Astrocyte (in vitro differentiated cells and primary cell): ENCODE measurements at regions not wholly inside any gene's neighbourhood (a gene's known extent, or its start where the extent isn't known, plus 50 kb on each side); places are given as distances from the start of the nearest gene placed in this dataset.

Experiments
- DNase-seq: peaks from one replicate; pipeline ENCODE4 v3.0.0-alpha.2; 2010; ENCODE audit warnings: low read depth
- FAIRE-seq: peaks from 2 replicates; lab custom pipeline; 2011; peaks lifted over from hg19 to GRCh38; lab: Jason Lieb, UNC
- H2AFZ ChIP-seq: 2 replicates; pipeline ENCODE4 v1.6.0; 2012; ENCODE audit warnings: low read depth, low read length, inconsistent platforms
- H3K27ac ChIP-seq: 2 replicates; pipeline ENCODE4 v1.5.1; 2011; ENCODE audit warnings: low read depth, low read length, inconsistent platforms
- H3K27me3 ChIP-seq: 2 replicates; pipeline ENCODE4 v1.6.0; 2011; ENCODE audit warnings: low read length, inconsistent platforms; ENCODE audit not compliant: insufficient read depth
- H3K36me3 ChIP-seq: 2 replicates; pipeline ENCODE4 v1.5.1; 2011; ENCODE audit warnings: low read length, inconsistent platforms; ENCODE audit not compliant: insufficient read depth
- H3K4me1 ChIP-seq: 2 replicates; pipeline ENCODE4 v1.5.1; 2011; ENCODE audit warnings: low read length, inconsistent platforms; ENCODE audit not compliant: insufficient read depth
- H3K4me2 ChIP-seq: 2 replicates; pipeline ENCODE4 v1.6.0; 2012; ENCODE audit warnings: low read length, inconsistent platforms
- H3K4me3 ChIP-seq: 2 replicates; pipeline ENCODE4 v1.5.1; 2011; ENCODE audit warnings: low read depth, mild to moderate bottlenecking, low read length, inconsistent platforms; ENCODE audit not compliant: insufficient read depth
- H3K79me2 ChIP-seq: 2 replicates; pipeline ENCODE4 v1.6.0; 2012; ENCODE audit warnings: mild to moderate bottlenecking, low read length, inconsistent platforms; ENCODE audit not compliant: insufficient read depth
- H3K9ac ChIP-seq: 2 replicates; pipeline ENCODE4 v1.6.0; 2012; ENCODE audit warnings: mild to moderate bottlenecking, low read length, inconsistent platforms
- H3K9me3 ChIP-seq: 2 replicates; pipeline ENCODE4 v1.5.1; 2012; ENCODE audit warnings: low read depth, mild to moderate bottlenecking, low read length, inconsistent platforms; ENCODE audit not compliant: insufficient read depth
- H4K20me1 ChIP-seq: 2 replicates; pipeline ENCODE4 v1.6.0; 2012; ENCODE audit warnings: low read length, inconsistent platforms; ENCODE audit not compliant: insufficient read depth
- H3K27ac Mint-ChIP-seq: one replicate; pipeline ENCODE4 v1.8.0; 2021; ENCODE audit warnings: mild to moderate bottlenecking, mixed read lengths; ENCODE audit not compliant: unreplicated experiment
- H3K27me3 Mint-ChIP-seq: one replicate; pipeline ENCODE4 v1.8.0; 2021; ENCODE audit warnings: low read depth, mixed read lengths; ENCODE audit not compliant: unreplicated experiment
- H3K36me3 Mint-ChIP-seq: one replicate; pipeline ENCODE4 v1.8.0; 2021; ENCODE audit warnings: low read depth, mixed read lengths; ENCODE audit not compliant: unreplicated experiment
- H3K4me1 Mint-ChIP-seq: one replicate; pipeline ENCODE4 v1.8.0; 2021; ENCODE audit warnings: low read depth, mixed read lengths; ENCODE audit not compliant: unreplicated experiment
- H3K4me3 Mint-ChIP-seq: one replicate; pipeline ENCODE4 v1.8.0; 2021; ENCODE audit warnings: mild to moderate bottlenecking, moderate library complexity, mixed read lengths; ENCODE audit not compliant: unreplicated experiment
- H3K9me3 Mint-ChIP-seq: one replicate; pipeline ENCODE4 v1.8.0; 2021; ENCODE audit warnings: mild to moderate bottlenecking, mixed read lengths; ENCODE audit not compliant: unreplicated experiment
- CTCF ChIP-seq: IDR thresholded peaks from 2 replicates; pipeline ENCODE4 v1.5.1; 2011; ENCODE audit warnings: low read depth, mild to moderate bottlenecking, inconsistent platforms, low read length, moderate library complexity; ENCODE audit not compliant: insufficient read depth
- EZH2 ChIP-seq: IDR thresholded peaks from 2 replicates; pipeline ENCODE4 v1.6.1; 2012; ENCODE audit warnings: mild to moderate bottlenecking, low read length, inconsistent platforms; ENCODE audit not compliant: insufficient read depth

- no peaks in the 10 kb centered on the region for H3K4me1 Mint-ChIP-seq
- Histone ChIP-seq H4K20me1 (no peaks in the 10 kb centered on the region), H3K36me3 (no peaks in the 10 kb centered on the region), H3K4me2 (no peak overlapping the region), H2AFZ (no peak overlapping the region), H3K79me2 (no peaks in the 10 kb centered on the region), H3K27ac (no peak overlapping the region), H3K4me3 (no peak overlapping the region), H3K27me3 (peaks cover 2% of the 10 kb centered on the region), H3K9ac (no peak overlapping the region), H3K9me3 (no peaks in the 10 kb centered on the region), H3K4me1 (no peaks in the 10 kb centered on the region)
- no peak overlapping the region for H3K4me3 Mint-ChIP-seq
- peaks cover 63% of the 10 kb centered on the region for H3K27me3 Mint-ChIP-seq
- FAIRE-seq (no peak), DNase-seq (no peak)
- H3K27ac Mint-ChIP-seq, result no peak overlapping the region
- no peaks in the 10 kb centered on the region for H3K36me3 Mint-ChIP-seq
- no peaks in the 10 kb centered on the region for H3K9me3 Mint-ChIP-seq
- no peak for TF ChIP-seq EZH2
- no peak for TF ChIP-seq CTCF
Observed at GRCh38 chr17:74002241-74002640, 201.2 kb upstream of the RPL38 start.

- Histone ChIP-seq H2AFZ (no peak overlapping the region), H3K9ac (no peak overlapping the region), H3K4me1 (no peaks in the 10 kb centered on the region), H3K9me3 (no peaks in the 10 kb centered on the region), H4K20me1 (no peaks in the 10 kb centered on the region), H3K36me3 (no peaks in the 10 kb centered on the region), H3K79me2 (no peaks in the 10 kb centered on the region), H3K4me3 (no peak overlapping the region), H3K27ac (no peak overlapping the region), H3K4me2 (no peak overlapping the region), H3K27me3 (peaks cover 2% of the 10 kb centered on the region)
- DNase-seq (no peak), FAIRE-seq (no peak)
- Mint-ChIP-seq H3K4me3 (no peak overlapping the region), H3K4me1 (no peaks in the 10 kb centered on the region), H3K27me3 (peaks cover 56% of the 10 kb centered on the region), H3K27ac (no peak overlapping the region), H3K36me3 (no peaks in the 10 kb centered on the region), H3K9me3 (no peaks in the 10 kb centered on the region)
- no peak for TF ChIP-seq CTCF
Observed at GRCh38 chr17:74004056-74004455, 199.4 kb upstream of the RPL38 start.

GRCh38 chr17:74005790-74006189 lies 197.7 kb upstream of the RPL38 start:
- TF ChIP-seq CTCF, result no peak
- Histone ChIP-seq H3K4me3 (no peak overlapping the region), H3K4me2 (no peak overlapping the region), H4K20me1 (no peaks in the 10 kb centered on the region), H3K27me3 (peaks cover 2% of the 10 kb centered on the region), H3K4me1 (no peaks in the 10 kb centered on the region), H3K9me3 (no peaks in the 10 kb centered on the region), H3K27ac (no peak overlapping the region), H2AFZ (no peak overlapping the region), H3K79me2 (no peaks in the 10 kb centered on the region), H3K9ac (no peak overlapping the region), H3K36me3 (no peaks in the 10 kb centered on the region)
- H3K36me3 Mint-ChIP-seq, result no peaks in the 10 kb centered on the region
- H3K9me3 Mint-ChIP-seq, result no peaks in the 10 kb centered on the region
- H3K27ac Mint-ChIP-seq, result no peak overlapping the region
- DNase-seq, result no peak
- no peak for FAIRE-seq
- peaks cover 1% of the 10 kb centered on the region for H3K4me1 Mint-ChIP-seq
- H3K27me3 Mint-ChIP-seq, result peaks cover 59% of the 10 kb centered on the region
- no peak overlapping the region for H3K4me3 Mint-ChIP-seq
